ENCODE measurements at regions not wholly inside any gene's neighbourhood (a gene's known extent, or its start where the extent isn't known, plus 50 kb on each side); places are given as distances from the start of the nearest gene placed in this dataset.

GRCh38 chr16:79535130-79535529 lies 65.4 kb downstream of the MAF start:
- Mint-ChIP-seq H3K27me3 (ENCODE audit: unreplicated experiment) (no peaks in the 10 kb centered on the region), H3K9me3 (ENCODE audit: unreplicated experiment) (peaks cover 2% of the 10 kb centered on the region), H3K36me3 (ENCODE audit: unreplicated experiment) (no peaks in the 10 kb centered on the region), H3K4me1 (ENCODE audit: low read depth, unreplicated experiment) (peaks cover 9% of the 10 kb centered on the region), H3K4me3 (ENCODE audit: unreplicated experiment) (no peak overlapping the region), H3K27ac (ENCODE audit: unreplicated experiment) (no peak overlapping the region)
- no peak for DNase-seq
- TF ChIP-seq CTCF (IDR thresholded peaks at IDR 0.05; ENCODE audit: partially characterized antibody, unreplicated experiment), result no peak

GRCh38 chr16:79534143-79534542 lies 66.4 kb downstream of the MAF start:
- no peak overlapping the region for H3K27ac Mint-ChIP-seq (ENCODE audit: unreplicated experiment)
- peaks cover 2% of the 10 kb centered on the region for H3K9me3 Mint-ChIP-seq (ENCODE audit: unreplicated experiment)
- H3K4me1 Mint-ChIP-seq (ENCODE audit: low read depth, unreplicated experiment), result peaks cover 9% of the 10 kb centered on the region
- TF ChIP-seq CTCF (IDR thresholded peaks at IDR 0.05; ENCODE audit: partially characterized antibody, unreplicated experiment), result no peak
- no peak overlapping the region for H3K4me3 Mint-ChIP-seq (ENCODE audit: unreplicated experiment)
- H3K36me3 Mint-ChIP-seq (ENCODE audit: unreplicated experiment), result no peaks in the 10 kb centered on the region
- DNase-seq, result no peak
- H3K27me3 Mint-ChIP-seq (ENCODE audit: unreplicated experiment), result no peaks in the 10 kb centered on the region

GRCh38 chr16:79533292-79533691 lies 67.2 kb downstream of the MAF start:
- Mint-ChIP-seq H3K4me1 (ENCODE audit: low read depth, unreplicated experiment) (peaks cover 9% of the 10 kb centered on the region), H3K27me3 (ENCODE audit: unreplicated experiment) (no peaks in the 10 kb centered on the region), H3K4me3 (ENCODE audit: unreplicated experiment) (no peak overlapping the region), H3K27ac (ENCODE audit: unreplicated experiment) (no peak overlapping the region), H3K36me3 (ENCODE audit: unreplicated experiment) (no peaks in the 10 kb centered on the region), H3K9me3 (ENCODE audit: unreplicated experiment) (peaks cover 2% of the 10 kb centered on the region)
- DNase-seq, result no peak
- no peak for TF ChIP-seq CTCF (IDR thresholded peaks at IDR 0.05; ENCODE audit: partially characterized antibody, unreplicated experiment)

GRCh38 chr16:79532785-79533184 lies 67.8 kb downstream of the MAF start:
- H3K27me3 Mint-ChIP-seq (ENCODE audit: unreplicated experiment), result no peaks in the 10 kb centered on the region

GRCh38 chr16:79532273-79532672 lies 68.3 kb downstream of the MAF start:
- Mint-ChIP-seq H3K4me3 (ENCODE audit: unreplicated experiment) (no peak overlapping the region), H3K27me3 (ENCODE audit: unreplicated experiment) (no peaks in the 10 kb centered on the region), H3K36me3 (ENCODE audit: unreplicated experiment) (no peaks in the 10 kb centered on the region), H3K27ac (ENCODE audit: unreplicated experiment) (no peak overlapping the region), H3K4me1 (ENCODE audit: low read depth, unreplicated experiment) (peaks cover 9% of the 10 kb centered on the region), H3K9me3 (ENCODE audit: unreplicated experiment) (peaks cover 2% of the 10 kb centered on the region)
- no peak for DNase-seq
- TF ChIP-seq CTCF (IDR thresholded peaks at IDR 0.05; ENCODE audit: partially characterized antibody, unreplicated experiment), result no peak

More at GRCh38 chr16:79532785-79533184, 67.8 kb downstream of the MAF start:
- H3K4me3 Mint-ChIP-seq (ENCODE audit: unreplicated experiment), result no peak overlapping the region
- H3K9me3 Mint-ChIP-seq (ENCODE audit: unreplicated experiment), result peaks cover 2% of the 10 kb centered on the region
- TF ChIP-seq CTCF (IDR thresholded peaks at IDR 0.05; ENCODE audit: partially characterized antibody, unreplicated experiment), result no peak
- no peaks in the 10 kb centered on the region for H3K36me3 Mint-ChIP-seq (ENCODE audit: unreplicated experiment)
- no peak for DNase-seq
- H3K4me1 Mint-ChIP-seq (ENCODE audit: low read depth, unreplicated experiment), result peaks cover 9% of the 10 kb centered on the region
- no peak overlapping the region for H3K27ac Mint-ChIP-seq (ENCODE audit: unreplicated experiment)

Measured in glutamatergic neuron (in vitro differentiated cells).